ENCODE measurements at regions not wholly inside any gene's neighbourhood (a gene's known extent, or its start where the extent isn't known, plus 50 kb on each side); places are given as distances from the start of the nearest gene placed in this dataset.
"Not testable (repeated sequence)": the region's sequence is repeated elsewhere in the genome, so short reads cannot be mapped to it uniquely, and the experiment has no call there.

GRCh38 chr4:189563751-189564150 is 376.9 kb upstream of the FRG1 start:
- DNase-seq = not testable (repeated sequence)

GRCh38 chr4:189566271-189566670 is 374.4 kb upstream of the FRG1 start:
- not testable (repeated sequence) for DNase-seq

- not testable (repeated sequence) for DNase-seq
Measured at GRCh38 chr4:189566900-189567299, 373.8 kb upstream of the FRG1 start.

GRCh38 chr4:189579645-189580044 is 361.0 kb upstream of the FRG1 start:
- DNase-seq = not testable (repeated sequence)

- not testable (repeated sequence) for DNase-seq
Measured at GRCh38 chr4:189586908-189587632, 353.6 kb upstream of the FRG1 start.

- not testable (repeated sequence) for DNase-seq
Measured at GRCh38 chr4:189589201-189589600, 351.5 kb upstream of the FRG1 start.

GRCh38 chr4:189592890-189593289 is 347.8 kb upstream of the FRG1 start:
- DNase-seq = no peak

GRCh38 chr4:189597341-189597740 is 343.3 kb upstream of the FRG1 start:
- DNase-seq = no peak

GRCh38 chr4:189600264-189600663 is 340.4 kb upstream of the FRG1 start:
- DNase-seq = peak in 1 of 2 donors; percentile 2

GRCh38 chr4:189600718-189601435 is 339.8 kb upstream of the FRG1 start:
- DNase-seq = no peak

GRCh38 chr4:189602827-189603226 is 337.8 kb upstream of the FRG1 start:
- not testable (repeated sequence) for DNase-seq

- DNase-seq = not testable (repeated sequence)
Measured at GRCh38 chr4:189610571-189610970, 330.1 kb upstream of the FRG1 start.

- DNase-seq = no peak
Measured at GRCh38 chr4:189613207-189613606, 327.5 kb upstream of the FRG1 start.

GRCh38 chr4:189615217-189615663 is 325.4 kb upstream of the FRG1 start:
- DNase-seq = no peak

GRCh38 chr4:189617741-189618140 is 322.9 kb upstream of the FRG1 start:
- not testable (repeated sequence) for DNase-seq

- not testable (repeated sequence) for DNase-seq
Measured at GRCh38 chr4:189619441-189620250, 321.0 kb upstream of the FRG1 start.

- DNase-seq = not testable (repeated sequence)
Measured at GRCh38 chr4:189622574-189622973, 318.1 kb upstream of the FRG1 start.

- not testable (repeated sequence) for DNase-seq
Measured at GRCh38 chr4:189627041-189627440, 313.6 kb upstream of the FRG1 start.

- not testable (repeated sequence) for DNase-seq
Measured at GRCh38 chr4:189629733-189630132, 310.9 kb upstream of the FRG1 start.

- not testable (repeated sequence) for DNase-seq
Measured at GRCh38 chr4:189630913-189631567, 309.6 kb upstream of the FRG1 start.

GRCh38 chr4:189631568-189631916 is 309.1 kb upstream of the FRG1 start:
- not testable (repeated sequence) for DNase-seq

GRCh38 chr4:189650436-189650835 is 290.2 kb upstream of the FRG1 start:
- DNase-seq = not testable (repeated sequence)

All from hippocampal formation (tissue), 2 donors.